ENCODE measurements at regions not wholly inside any gene's neighbourhood (a gene's known extent, or its start where the extent isn't known, plus 50 kb on each side); places are given as distances from the start of the nearest gene placed in this dataset.

DNA sequence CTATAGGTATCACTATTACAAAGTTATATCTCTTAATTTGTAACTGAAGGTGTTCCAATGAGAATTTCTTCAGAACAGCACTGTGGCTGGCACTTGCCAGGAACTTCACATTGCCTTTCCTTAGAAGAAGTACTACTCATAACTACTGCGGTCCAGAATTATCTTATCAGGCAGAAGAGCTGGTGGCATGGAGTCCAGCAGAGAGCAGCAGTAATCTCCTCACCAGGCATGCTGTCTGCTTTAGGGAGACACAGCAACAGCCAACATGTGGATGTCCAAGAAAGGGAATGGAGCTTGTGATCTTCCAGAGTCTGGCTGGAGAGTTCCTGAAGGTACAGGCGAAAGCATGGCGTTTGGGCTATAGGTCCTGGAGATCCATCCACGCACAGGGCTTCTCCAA lies 919.7 kb upstream of the NR2F2 start:
- DNase-seq, result no peak

DNA sequence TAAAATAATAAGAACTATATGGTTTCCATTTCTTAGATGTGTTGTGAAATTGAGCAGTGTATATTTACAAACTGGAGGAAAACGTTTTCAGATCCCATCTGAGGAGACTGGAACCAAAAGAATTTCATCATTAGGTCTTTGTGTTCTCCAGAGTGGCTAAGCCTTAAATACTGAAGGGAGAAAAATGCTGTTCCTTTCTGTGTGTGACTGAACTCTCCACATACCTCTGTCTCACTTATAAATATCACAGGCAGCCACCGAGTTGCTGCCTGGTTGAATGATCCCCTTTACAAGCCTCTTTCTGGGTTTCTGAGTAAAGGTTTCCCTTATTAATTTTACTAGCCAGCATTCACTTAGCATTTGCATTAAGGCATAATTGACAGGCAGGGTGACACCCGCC lies 913.9 kb upstream of the NR2F2 start:
- no peak for DNase-seq

DNA sequence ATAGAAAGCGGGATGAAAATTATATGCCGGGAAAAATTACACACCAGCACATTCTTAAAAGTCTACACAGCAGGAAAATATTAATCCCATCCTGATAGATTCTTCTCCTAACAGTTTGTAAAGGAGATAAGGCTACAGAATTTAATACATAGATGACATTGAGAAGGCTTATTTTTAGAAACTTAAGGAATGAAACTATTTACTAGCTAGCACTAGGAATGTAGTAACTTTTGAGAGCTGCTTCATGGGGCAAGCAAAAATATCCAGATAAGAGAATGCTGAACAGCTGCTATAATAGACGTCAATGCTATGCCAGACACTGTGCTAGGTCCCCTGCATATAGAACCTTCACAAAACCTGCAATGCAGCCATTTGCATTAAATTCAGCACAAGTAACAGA lies 912.7 kb upstream of the NR2F2 start:
- DNase-seq, result no peak

DNA sequence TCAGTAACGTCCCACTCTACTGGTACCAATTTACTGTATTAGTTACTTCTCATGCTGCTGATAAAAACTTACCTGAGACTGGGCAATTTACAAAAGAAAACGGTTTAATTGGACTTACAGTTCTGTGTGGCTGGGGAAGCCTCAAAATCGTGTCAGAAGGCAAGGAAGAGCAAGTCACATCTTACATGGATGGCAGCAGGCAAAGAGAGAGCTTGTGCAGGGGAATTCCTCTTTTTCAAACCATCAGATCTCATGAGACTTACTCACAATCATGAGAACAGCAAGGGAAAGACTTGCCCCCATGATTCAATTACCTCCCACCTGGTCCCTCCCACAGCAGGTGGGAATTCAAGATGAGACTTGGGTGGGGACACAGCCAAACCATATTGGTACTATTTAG lies 908.2 kb upstream of the NR2F2 start:
- no peak for DNase-seq

DNA sequence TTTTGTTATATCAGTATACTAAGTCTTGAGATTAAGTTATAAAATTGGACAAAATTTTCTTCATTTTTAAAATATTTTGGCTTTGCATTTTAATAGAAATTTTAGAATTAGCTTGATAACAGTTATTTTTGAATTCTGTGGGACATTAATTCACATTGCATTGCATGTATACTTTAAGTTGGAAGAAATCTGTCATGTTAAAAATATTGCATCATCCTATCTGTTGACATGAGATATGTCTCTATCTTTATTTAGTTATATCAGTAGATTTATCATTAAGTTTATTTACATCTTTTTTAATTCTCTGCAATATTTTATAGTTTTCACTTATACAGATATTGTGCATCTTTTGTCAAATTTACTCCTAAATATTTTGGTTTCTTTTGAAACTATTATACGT lies 904.6 kb upstream of the NR2F2 start:
- no peak for DNase-seq

DNA sequence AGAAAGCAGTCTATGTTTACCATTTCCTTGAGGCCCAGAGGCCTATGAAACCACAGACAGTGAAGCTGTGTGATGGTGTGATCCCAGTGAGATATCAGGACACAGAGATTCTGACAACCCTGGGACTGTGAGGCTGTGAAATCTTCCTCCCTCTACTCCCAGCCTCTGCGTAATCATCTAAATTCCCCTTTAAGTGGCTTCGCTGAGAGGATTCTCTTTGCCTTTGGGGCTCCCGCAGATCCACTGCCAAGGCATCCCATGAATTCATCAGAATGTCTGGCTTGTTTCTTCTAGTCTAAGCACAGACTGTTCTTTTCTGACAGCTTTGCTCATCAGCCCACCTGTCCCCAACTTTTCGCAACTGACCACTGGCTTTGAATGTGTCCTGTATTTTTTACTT lies 901.2 kb upstream of the NR2F2 start:
- DNase-seq, result no peak

DNA sequence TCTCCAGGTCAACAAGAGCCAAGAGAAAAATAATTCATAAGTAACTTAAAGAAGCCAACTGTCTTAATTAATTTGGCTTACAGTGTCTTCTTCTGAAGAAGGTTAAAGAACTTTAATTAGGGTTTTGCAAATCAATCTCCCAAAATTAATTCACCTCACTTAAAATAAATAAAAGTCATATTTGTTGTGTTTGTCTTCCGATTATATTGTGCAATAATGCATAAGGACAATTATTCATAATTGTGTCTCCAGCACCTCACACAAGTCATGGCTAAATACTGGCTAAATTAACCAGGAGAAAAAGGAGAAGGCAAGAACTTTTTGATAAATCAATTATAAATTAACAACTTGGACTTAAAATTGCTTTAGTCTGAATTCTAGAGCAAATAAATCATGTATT lies 899.0 kb upstream of the NR2F2 start:
- no peak for DNase-seq

DNA sequence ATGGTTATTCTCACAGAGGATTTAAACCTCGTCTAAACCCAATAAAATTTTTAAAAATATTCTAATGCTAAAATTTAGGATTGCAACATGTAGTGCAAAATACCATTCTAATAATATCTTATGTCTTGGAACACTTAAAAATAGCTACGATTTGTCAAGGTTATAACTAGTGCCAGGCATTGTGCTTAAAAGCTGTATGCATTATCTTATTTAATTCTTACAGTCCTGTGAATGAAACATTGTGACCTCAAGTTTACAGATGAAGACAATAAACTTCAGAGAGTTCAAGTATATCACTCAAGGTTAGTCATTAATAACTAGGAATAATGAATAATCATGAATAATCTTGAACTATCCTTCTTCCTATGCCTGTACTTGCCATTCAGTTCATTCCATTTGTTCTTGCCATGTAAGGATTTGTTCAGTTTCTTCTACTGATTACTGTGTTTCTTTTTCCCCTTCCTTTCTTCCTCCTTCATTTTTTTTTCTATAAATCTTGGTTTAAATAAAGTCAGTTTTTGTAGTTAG lies 897.6 kb upstream of the NR2F2 start:
- no peak for DNase-seq

DNA sequence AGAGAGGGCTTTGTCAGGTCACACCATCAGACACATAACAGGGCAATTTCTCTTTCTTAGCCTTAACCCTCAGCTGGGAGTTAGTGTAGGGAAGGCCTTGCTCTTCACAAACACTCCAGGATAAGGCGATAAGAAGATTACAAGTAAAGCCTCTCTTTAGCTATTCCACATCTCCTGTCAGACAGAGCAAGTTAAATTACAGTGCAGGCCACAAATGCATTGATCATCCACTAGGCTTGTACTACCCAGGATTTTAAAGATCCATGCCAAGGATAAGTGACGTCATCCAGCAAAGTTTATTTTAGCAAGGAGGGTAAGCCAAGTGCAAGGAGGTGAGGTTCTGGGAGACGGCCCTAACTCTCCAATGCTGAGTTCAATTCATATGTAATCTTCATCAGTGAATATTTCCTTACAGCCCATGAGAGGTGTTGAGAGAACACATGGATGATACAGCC lies 890.6 kb upstream of the NR2F2 start:
- no peak for DNase-seq

DNA sequence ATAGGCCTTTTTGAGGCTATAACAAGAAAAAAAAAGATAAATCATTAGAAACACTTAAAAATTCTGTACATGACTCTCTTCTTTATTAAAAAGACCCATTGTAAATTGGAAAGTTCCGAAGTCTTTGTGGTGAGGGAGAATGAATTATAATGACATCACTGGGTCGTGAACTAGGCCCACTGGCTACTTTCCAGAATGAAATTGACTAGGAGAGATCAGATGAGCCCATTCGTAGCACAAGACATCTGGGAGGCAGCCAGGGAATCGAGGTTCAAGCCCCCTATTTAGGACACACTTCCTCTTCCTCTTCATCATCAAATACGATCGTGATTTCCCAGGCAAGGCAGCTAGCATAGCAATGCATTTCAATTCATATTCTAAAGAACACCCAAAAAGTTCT lies 889.8 kb upstream of the NR2F2 start:
- DNase-seq, result peak; percentile 48

DNA sequence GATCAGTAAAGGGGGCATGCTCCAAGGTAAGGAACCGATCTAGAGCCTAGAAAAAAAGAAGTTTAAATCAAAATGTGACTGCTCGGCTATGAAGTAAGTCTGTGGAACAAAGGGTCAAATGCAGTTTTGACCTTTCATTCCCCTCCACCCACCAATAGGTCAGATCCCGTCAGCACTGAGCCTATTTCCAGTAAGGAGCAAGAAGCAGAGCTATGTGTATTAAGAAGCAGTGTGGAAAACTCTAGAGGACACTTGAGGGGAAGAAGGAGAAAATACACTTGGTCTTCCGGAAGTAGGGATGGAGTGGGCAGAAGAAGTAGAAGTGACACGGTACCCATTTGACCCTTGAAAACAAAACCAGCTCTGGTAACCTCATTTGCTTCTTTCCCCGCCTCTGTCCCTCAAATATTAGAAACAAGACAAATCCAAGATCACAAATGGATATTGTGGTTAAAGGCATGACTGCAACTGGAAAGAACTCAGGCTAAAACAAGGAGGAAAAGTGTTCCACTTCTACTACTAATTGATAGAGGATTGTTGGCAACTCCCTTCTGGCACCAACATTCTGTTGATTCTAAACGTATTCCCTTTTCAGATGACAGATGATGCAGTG lies 888.3 kb upstream of the NR2F2 start:
- DNase-seq, result no peak

DNA sequence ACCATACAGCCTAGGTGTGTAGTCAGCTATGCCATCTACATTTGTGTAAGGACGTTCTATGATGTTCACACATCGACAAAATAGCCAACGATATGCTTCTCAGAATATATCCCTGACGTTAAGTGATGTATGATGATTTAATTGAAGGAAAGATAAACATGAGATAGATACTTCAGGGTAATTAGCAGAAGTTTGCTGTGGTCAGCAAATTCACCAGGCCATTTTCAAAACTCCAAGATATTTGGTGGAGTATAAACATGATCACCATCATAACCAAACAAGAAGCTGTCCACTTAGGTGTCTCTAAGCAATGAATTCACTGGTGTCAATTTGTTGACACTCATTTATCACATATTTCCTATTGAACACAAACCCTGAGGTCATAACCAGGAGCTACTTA lies 885.6 kb upstream of the NR2F2 start:
- no peak for DNase-seq

DNA sequence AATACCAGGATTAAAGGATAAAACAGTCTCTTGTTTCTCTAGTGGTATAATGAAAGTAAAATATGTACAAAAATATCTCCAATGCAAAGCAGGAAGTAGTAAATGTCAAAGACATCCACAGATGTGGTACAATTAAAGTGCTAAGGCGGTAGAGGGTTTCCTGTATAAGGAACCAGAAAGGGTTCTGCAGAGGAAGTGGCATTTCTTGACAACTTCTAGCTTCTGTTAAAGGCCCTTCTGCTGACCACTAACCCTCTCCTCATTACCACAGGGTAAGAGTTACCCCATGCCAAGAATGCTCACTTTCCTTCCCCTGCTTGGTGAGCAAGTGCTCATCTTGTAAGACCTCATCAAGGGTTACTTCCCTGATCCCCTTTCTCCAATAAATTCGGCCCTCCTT lies 883.6 kb upstream of the NR2F2 start:
- no peak for DNase-seq

DNA sequence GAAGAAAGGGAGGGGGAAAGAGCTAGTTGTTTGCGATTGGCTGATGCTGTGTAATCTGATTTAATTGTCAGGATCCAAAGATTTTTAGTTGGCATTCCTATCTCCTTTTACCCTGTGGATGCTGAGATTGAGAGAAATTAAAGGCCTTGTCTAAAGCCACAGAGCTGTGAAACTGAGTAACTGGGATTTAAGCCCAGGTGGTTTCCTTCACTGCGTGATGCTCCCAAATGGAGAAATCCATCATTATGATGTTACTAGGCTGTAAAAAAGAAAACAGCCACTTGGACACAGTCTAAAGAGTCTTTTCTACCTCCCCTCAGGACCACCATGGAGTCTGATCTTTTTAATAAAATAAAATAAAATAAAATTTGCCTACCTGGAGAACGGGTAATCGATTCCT lies 883.0 kb upstream of the NR2F2 start:
- no peak for DNase-seq

DNA sequence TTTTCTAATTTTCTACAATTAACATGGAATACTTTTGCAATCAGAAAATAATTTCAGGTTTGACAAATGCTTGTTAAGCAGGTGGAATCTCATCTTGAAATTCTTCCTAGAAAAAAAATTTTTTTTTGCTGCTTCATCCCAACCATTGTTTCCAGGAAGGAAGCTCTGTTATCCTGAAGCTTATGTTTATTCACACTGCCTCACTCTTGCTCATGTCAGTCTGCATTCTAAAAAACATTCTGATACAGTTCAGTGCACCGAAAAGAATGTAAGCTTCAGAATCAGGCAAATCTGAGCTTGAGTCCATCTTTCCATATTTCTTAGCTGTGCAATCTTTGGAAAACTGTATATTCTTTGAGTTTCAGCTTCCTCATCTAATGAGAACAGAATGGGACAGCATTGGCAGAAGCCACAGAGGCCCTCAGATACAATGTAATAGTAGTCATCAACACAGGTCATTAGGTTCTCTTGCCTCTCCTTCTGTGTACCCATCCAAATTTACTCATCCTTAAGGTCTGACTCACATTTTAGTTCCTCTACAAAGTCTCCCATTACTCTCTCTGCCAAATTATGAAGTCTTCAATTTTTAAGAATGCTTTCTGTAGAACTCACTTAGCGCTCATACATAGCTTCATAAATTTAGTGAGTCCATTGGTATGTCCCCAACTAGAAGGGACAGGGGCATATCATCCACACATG lies 881.8 kb upstream of the NR2F2 start:
- DNase-seq, result no peak

DNA sequence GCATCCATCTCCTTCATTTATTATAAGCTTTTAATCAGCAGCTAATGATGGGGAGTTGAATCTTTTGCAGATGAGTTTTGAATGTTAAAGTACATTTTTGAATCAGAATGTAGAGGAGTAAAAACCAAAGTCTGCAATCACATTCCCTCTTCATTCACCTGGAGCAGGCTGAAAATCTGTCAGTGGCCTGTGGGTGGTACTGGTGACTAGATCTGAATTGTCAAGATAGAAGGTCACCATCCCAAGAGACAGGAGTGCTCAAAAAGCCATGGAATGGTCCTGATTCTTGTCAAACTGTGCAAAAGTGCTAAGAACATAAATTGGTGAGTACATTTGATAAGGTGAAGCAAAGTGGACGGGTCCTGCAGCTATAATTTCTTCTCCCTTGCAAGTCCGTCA lies 881.3 kb upstream of the NR2F2 start:
- no peak for DNase-seq

DNA sequence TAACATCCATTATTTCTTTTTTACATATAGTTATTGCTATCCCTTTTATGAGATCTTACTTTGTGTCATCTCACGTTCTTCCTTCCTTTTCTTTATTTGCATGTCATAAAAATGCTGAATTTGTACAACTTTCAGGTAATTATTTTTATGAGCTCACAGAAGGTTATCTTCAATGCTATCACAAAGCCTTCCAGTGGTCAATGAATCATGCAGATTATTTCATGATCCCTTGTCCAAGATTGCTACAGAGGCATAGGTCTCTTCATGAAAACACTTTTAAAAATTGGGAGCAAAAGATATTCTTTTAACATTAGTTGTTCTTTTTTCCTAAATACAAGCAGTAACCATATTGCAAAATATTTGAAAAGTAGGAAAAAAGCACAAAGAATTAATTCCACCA lies 880.1 kb upstream of the NR2F2 start:
- DNase-seq, result no peak

DNA sequence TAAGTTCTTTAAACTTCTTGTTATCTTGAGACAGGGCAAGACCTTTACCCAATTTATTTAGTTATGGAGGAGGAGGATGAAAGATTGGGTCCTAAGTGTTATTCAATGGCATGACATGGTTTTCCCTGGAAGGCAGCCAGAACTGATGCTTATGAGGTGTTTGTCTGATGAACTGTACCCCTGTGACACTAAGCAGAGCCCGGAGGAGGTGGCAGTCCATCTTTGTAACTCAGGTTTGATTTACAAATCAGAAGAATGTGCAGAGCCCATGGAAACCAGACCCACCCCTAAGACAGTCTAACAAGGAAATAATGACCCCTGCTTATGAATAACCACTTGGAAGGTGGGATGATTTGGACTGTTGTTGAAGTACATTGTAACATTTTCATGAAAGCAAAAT lies 878.6 kb upstream of the NR2F2 start:
- no peak for DNase-seq

DNA sequence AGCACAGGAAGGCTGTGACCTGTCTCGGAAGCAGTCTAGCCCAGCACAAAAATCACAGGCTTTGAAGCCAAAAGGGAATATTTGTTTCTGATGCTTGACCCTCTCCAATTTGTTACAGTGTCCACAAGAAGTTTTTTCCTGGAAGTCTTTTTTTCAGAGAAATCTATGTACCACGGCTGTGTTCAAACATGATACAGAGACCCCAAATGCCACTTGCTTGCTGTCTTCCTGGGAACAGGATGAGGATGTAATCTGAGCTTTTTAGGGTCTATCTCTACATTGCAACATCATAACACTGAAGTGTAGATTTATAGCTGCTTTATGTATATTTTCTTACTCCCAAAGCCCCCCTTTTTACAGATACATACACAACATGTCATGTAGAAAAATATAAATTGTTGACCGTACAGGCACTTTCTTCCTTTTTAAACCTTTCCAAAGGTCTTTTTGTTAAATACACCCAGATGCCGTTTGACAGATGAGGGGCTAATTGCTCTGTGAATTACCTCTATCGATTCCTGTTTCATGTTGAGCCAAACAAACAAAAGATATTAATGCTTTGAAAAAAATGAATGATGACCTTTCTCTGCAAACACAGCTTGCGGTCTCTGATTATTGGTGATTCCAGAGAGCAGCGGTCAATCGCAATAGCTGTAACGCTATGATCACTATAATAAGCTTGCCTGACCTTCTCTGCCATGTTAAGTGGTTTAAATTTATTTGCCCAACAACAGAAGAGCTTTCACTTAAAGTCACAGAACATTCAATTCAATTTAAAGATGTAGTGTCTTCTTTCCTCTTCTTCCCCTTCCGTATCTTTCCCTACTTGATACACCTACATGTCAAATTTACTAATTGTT lies 875.9 kb upstream of the NR2F2 start:
- DNase-seq, result no peak

DNA sequence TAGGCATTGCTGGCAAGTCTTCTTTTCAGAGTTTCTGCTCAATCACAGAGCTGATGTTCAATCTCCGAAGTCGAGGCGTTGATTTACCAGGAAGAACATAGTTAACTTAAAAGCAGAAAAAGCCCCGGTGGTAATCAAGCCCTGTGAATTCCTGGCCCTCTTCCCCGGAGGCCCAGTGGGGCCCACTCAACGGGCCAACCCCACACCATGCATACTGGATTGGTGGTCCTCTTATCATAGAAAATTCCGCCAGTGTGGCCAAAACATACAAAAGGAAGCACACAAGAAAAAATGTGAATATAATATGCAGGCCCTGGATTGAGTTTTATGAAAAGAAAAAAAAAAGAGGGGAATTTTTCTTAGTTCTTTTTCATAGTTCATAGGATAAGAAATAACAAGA lies 873.0 kb upstream of the NR2F2 start:
- peak; percentile 50 for DNase-seq

DNA sequence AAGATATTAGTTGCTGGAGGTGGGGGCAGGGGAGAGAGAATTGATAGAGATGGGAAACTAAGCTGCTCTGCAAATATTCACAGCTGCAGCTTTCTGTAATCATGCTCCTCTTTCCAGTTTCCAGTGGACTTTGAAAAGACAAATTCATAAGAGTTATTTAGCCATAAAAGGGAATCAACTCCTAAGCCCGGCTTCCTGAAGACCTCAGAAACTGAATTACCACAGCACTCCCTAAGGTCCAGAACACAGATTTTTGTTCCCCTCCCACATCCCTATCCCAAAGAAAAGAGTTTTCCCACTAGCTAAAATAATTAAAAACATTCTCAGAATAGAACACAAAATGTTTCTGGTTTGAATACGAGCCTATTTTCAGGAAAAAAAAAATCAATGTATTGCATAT lies 871.8 kb upstream of the NR2F2 start:
- peak; percentile 25 for DNase-seq

DNA sequence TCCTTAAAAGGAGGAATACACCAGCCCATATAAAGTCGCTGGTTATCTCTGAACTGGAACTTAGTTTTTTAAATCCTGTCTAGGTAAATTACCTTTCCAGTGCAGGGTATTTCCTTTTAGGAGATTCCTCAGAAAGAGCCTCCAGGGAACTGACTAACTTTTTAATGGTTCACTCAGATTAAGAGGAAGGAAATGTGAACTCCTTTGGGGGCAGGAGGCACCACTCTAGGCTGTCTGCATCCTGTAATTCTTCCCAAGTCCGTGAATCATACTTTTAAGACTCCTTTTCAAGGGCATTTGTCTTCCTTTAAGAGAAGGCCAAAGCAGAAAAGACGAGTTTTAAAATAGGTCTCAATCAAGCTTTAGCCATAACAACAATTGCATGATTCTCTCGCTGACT lies 871.2 kb upstream of the NR2F2 start:
- no peak for DNase-seq

DNA sequence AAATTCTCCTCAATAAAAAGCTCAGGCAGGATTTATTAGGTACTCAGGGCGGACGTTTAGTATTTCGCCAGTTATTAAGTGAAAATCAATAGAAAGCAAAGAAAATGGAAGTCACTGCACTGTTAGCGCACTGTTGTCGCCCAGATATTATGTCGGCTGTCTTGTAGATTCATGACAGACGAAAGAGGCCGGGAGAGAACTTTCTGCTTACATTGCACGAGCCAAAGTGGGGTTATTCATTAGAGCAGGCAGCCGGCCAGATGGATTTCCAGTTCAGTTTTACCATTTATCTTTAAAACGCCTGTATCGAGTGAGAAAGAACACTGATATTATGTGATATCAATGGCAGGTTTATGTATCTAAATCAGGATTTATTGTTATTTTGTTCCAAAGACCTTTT lies 866.0 kb upstream of the NR2F2 start:
- no peak for DNase-seq

DNA sequence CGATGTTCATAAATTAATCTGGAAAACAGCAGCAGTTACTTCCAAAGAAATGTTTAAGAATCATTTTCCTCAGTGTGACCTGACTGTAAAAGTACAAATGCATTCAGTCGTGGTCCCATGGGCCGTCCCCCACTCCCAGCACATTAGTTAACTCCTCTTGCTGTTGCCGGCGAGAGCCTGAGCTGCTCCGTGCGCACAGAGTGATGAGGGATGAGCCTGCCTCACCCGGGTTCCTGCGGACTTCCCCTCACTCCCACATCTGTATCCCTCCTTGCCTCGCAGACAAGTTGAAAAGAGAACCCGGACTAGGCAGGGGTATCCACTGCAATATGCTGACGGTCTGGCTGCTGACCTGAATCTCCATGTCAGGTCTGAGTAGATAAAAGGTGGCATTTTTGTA lies 861.7 kb upstream of the NR2F2 start:
- no peak for DNase-seq

Measured in femur (tissue), 1 donor.